Kidney (tissue), 13 donors: ENCODE measurements at regions not wholly inside any gene's neighbourhood (a gene's known extent, or its start where the extent isn't known, plus 50 kb on each side); places are given as distances from the start of the nearest gene placed in this dataset.
A peak's percentile ranks its signal among the peaks of the same experiment; 100 is the strongest.

Experiments used
- DNase-seq, 5 donors: peaks; one replicate each; pipeline ENCODE4 v3.0.0-alpha.2; 2013 to 2020
- FAIRE-seq: peaks from 2 replicates; lab custom pipeline; 2012; peaks lifted over from hg19 to GRCh38; lab: Jason Lieb, UNC
- H3K27ac ChIP-seq, 2 donors: one replicate each; pipeline ENCODE4 v1.7.0; 2013; ENCODE audit warnings: low read depth in 2 of 2, low read length in 2 of 2, inconsistent platforms in 1 of 2
- H3K27me3 ChIP-seq: one replicate; pipeline ENCODE4 v1.7.1; 2013; ENCODE audit warnings: low read length, inconsistent platforms; ENCODE audit not compliant: control insufficient read depth, insufficient read depth
- H3K36me3 ChIP-seq, 3 donors: one replicate each; pipeline versions ENCODE4 v1.7.0 to v1.7.1; 2013; ENCODE audit warnings: low read length in 3 of 3, control low read depth in 1 of 3, inconsistent platforms in 1 of 3; ENCODE audit not compliant: insufficient read depth in 3 of 3, control insufficient read depth in 2 of 3
- H3K4me1 ChIP-seq, 3 donors: one replicate each; pipeline versions ENCODE4 v1.7.0 to v1.7.1; 2013; ENCODE audit warnings: low read length in 3 of 3, inconsistent platforms in 1 of 3, low read depth in 1 of 3; ENCODE audit not compliant: control insufficient read depth in 2 of 3, insufficient read depth in 2 of 3
- H3K4me3 ChIP-seq, 3 donors: one replicate each; pipeline versions ENCODE4 v1.7.0 to v1.8.1; 2013; ENCODE audit warnings: low read length in 3 of 3, control low read depth in 1 of 3, inconsistent platforms in 1 of 3
- H3K9ac ChIP-seq, 3 donors: one replicate each; pipeline versions ENCODE4 v1.7.0 to v1.7.1; 2013; ENCODE audit warnings: low read length in 3 of 3, control low read depth in 1 of 3, inconsistent platforms in 1 of 3
- H3K9me3 ChIP-seq, 3 donors: one replicate each; pipeline versions ENCODE4 v1.7.0 to v1.7.1; 2013; ENCODE audit warnings: low read length in 3 of 3, control low read depth in 1 of 3, inconsistent platforms in 1 of 3; ENCODE audit not compliant: control insufficient read depth in 2 of 3, insufficient read depth in 1 of 3
- CTCF ChIP-seq: IDR thresholded peaks from 3 replicates; pipeline ENCODE4 v1.5.1; 2012; ENCODE audit warnings: mild to moderate bottlenecking, moderate library complexity, borderline replicate concordance; ENCODE audit not compliant: insufficient read depth; ENCODE audit errors: extremely low read depth
- intact Hi-C: fragments of 100-400 bp; cut with DNase I; formaldehyde crosslinking; loops from one replicate; pipeline ENCODE4 v1.11.1; 2022
- donor health status: control.
- donor health status: control.
- donor health status: control.
- donor health status: control.
- donor health status: control.
- donor health status: DM: yes; HTN: yes; CAD: no.
- donor health status: Normal renal cell carcinoma (clear cell type).

GRCh38 chr5:56329652-56330051 lies 96.5 kb upstream of the ANKRD55 start:
- H3K9ac ChIP-seq = no peak overlapping the region
- no peak for FAIRE-seq
- intact Hi-C loops = no loop called here

GRCh38 chr5:56328753-56329560 lies 95.8 kb upstream of the ANKRD55 start:
- intact Hi-C loops = no loop called here
- no peak overlapping the region for H3K4me3 ChIP-seq
- peaks cover 2 to 4% (median 3%) of the 10 kb centered on the region in 3 donors for H3K4me1 ChIP-seq
- H3K27ac ChIP-seq = peak overlapping the region in 1 of 2 donors; percentile 18
- no peaks in the 10 kb centered on the region for H3K9me3 ChIP-seq
- DNase-seq (no peak), FAIRE-seq (no peak)
- H3K36me3 ChIP-seq = no peaks in the 10 kb centered on the region
- H3K9ac ChIP-seq = no peak overlapping the region
- H3K27me3 ChIP-seq = no peaks in the 10 kb centered on the region
- no peak for TF ChIP-seq CTCF

More at GRCh38 chr5:56329652-56330051, 96.5 kb upstream of the ANKRD55 start:
- Histone ChIP-seq H3K9me3 (no peaks in the 10 kb centered on the region), H3K27me3 (no peaks in the 10 kb centered on the region), H3K4me3 (no peak overlapping the region), H3K27ac (no peak overlapping the region), H3K4me1 (peaks cover 2 to 4% (median 3%) of the 10 kb centered on the region in 3 donors), H3K36me3 (no peaks in the 10 kb centered on the region)
- no peak for DNase-seq
- no peak for TF ChIP-seq CTCF

DNA sequence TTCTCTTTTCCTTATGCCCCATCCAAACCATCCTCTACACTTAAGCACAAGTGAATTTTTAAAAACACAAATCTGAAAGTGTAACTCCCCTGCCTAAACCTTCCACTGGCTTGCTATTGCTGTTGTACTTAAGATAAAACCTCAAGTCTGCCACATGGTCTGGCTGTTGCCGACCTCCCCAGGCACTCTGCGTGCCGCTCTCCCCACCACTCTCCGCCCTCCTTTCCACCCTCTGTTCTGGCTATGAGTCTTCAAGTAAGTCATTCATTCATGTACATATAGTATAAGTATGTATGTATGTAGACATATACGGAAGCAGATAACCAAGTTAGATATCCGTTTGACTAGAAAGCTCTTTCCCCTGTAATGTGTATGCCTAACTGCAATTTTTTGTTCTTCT lies 94.7 kb upstream of the ANKRD55 start:
- no peak for DNase-seq
- Histone ChIP-seq H3K9me3 (no peaks in the 10 kb centered on the region), H3K27me3 (no peaks in the 10 kb centered on the region), H3K9ac (no peak overlapping the region), H3K4me3 (no peak overlapping the region), H3K27ac (no peak overlapping the region), H3K36me3 (no peaks in the 10 kb centered on the region), H3K4me1 (peaks cover 2 to 4% (median 3%) of the 10 kb centered on the region in 3 donors)
- no peak for FAIRE-seq
- TF ChIP-seq CTCF = no peak
- intact Hi-C loops = no loop called here
